ENCODE measurements at regions not wholly inside any gene's neighbourhood (a gene's known extent, or its start where the extent isn't known, plus 50 kb on each side); places are given as distances from the start of the nearest gene placed in this dataset.

GRCh38 chr17:79337053-79337452 lies 262.4 kb downstream of the ENGASE start:
- no peak for TF ChIP-seq NFATC4 (CRISPR knock-in tag; IDR thresholded peaks at IDR 0.05)
- TF ChIP-seq ZNF281 (CRISPR knock-in tag; IDR thresholded peaks at IDR 0.05) = no peak
- no peak for TF ChIP-seq JUN (CRISPR knock-in tag; IDR thresholded peaks at IDR 0.05)
- no peak for TF ChIP-seq SP1 (CRISPR knock-in tag; conservative IDR thresholded peaks at IDR 0.05)
- TF ChIP-seq ESRRA (CRISPR knock-in tag; IDR thresholded peaks at IDR 0.05; ENCODE audit: borderline replicate concordance) = no peak
- TF ChIP-seq ZNF263 (CRISPR knock-in tag; IDR thresholded peaks at IDR 0.05; ENCODE audit: low read depth) = no peak
- no peak for TF ChIP-seq ZNF512 (CRISPR knock-in tag; IDR thresholded peaks at IDR 0.05; ENCODE audit: borderline replicate concordance)

Data from WTC11 (cell line).